ENCODE measurements at regions not wholly inside any gene's neighbourhood (a gene's known extent, or its start where the extent isn't known, plus 50 kb on each side); places are given as distances from the start of the nearest gene placed in this dataset.

DNA sequence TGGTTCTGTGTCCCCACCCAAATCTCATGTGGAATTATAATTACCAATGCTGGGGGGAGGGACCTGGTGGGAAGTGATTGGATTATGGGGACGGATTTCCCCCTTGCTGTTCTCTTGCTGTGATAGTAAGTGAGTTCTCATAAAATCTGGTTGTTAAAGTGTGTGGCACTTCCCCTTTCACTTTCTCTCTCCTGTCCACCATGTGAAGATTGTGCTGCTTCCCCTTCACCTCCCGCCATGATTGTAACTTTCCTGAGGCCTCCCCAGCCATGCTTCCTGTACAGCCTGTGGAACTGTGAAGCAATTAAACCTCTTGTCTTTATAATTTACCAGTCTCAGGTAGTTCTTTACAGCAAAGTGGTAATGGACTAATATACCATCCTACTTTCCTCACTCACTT is 289.6 kb downstream of the EFHB start:
- Mint-ChIP-seq H3K27me3 (ENCODE audit: low read depth) (no peaks in the 10 kb centered on the region; the same call in 1 of the 2 replicates), H3K36me3 (no peaks in the 10 kb centered on the region), H3K9me3 (0 out of 2 replicates have a peak, but pooled peaks cover 4% of the 10 kb centered on the region), H3K4me3 (no peak overlapping the region), H3K27ac (no peak overlapping the region), H3K4me1 (no peaks in the 10 kb centered on the region; the same call in 1 of the 2 replicates)
- no peak for DNase-seq (ENCODE audit: low spot score)
- ChIA-PET CTCF (no interaction called here), POLR2A (no interaction called here)
- TF ChIP-seq ZNF396 (CRISPR knock-in tag; IDR thresholded peaks at IDR 0.05; ENCODE audit: borderline replicate concordance) (no peak), ATF3 (CRISPR knock-in tag; conservative IDR thresholded peaks at IDR 0.05) (no peak), OVOL2 (CRISPR knock-in tag; IDR thresholded peaks at IDR 0.05; ENCODE audit: borderline replicate concordance) (no peak), EMX1 (CRISPR knock-in tag; IDR thresholded peaks at IDR 0.05) (no peak), FOXP1 (CRISPR knock-in tag; IDR thresholded peaks at IDR 0.05; ENCODE audit: borderline replicate concordance) (no peak), NR1H2 (CRISPR knock-in tag; IDR thresholded peaks at IDR 0.05) (no peak), ZNF423 (CRISPR knock-in tag; IDR thresholded peaks at IDR 0.05) (no peak), ZBTB21 (CRISPR knock-in tag; IDR thresholded peaks at IDR 0.05; ENCODE audit: borderline replicate concordance) (no peak), CREM (CRISPR knock-in tag; IDR thresholded peaks at IDR 0.05) (no peak), MXD4 (CRISPR knock-in tag; IDR thresholded peaks at IDR 0.05; ENCODE audit: borderline replicate concordance) (no peak), ATF6 (CRISPR knock-in tag; IDR thresholded peaks at IDR 0.05) (no peak), NR2C2 (CRISPR knock-in tag; IDR thresholded peaks at IDR 0.05) (no peak), ZNF671 (CRISPR knock-in tag; IDR thresholded peaks at IDR 0.05) (no peak), ZNF263 (CRISPR knock-in tag; IDR thresholded peaks at IDR 0.05; ENCODE audit: low read depth) (no peak), ZNF219 (CRISPR knock-in tag; IDR thresholded peaks at IDR 0.05; ENCODE audit: borderline replicate concordance) (no peak), FOXP4 (CRISPR knock-in tag; IDR thresholded peaks at IDR 0.05) (no peak), ETV6 (CRISPR knock-in tag; IDR thresholded peaks at IDR 0.05) (no peak)
- TF ChIP-seq, protein P1, sequence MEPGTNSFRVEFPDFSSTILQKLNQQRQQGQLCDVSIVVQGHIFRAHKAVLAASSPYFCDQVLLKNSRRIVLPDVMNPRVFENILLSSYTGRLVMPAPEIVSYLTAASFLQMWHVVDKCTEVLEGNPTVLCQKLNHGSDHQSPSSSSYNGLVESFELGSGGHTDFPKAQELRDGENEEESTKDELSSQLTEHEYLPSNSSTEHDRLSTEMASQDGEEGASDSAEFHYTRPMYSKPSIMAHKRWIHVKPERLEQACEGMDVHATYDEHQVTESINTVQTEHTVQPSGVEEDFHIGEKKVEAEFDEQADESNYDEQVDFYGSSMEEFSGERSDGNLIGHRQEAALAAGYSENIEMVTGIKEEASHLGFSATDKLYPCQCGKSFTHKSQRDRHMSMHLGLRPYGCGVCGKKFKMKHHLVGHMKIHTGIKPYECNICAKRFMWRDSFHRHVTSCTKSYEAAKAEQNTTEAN (CRISPR knock-in tag; IDR thresholded peaks at IDR 0.05) = no peak
- TF ChIP-seq, protein P2, sequence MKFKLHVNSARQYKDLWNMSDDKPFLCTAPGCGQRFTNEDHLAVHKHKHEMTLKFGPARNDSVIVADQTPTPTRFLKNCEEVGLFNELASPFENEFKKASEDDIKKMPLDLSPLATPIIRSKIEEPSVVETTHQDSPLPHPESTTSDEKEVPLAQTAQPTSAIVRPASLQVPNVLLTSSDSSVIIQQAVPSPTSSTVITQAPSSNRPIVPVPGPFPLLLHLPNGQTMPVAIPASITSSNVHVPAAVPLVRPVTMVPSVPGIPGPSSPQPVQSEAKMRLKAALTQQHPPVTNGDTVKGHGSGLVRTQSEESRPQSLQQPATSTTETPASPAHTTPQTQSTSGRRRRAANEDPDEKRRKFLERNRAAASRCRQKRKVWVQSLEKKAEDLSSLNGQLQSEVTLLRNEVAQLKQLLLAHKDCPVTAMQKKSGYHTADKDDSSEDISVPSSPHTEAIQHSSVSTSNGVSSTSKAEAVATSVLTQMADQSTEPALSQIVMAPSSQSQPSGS (CRISPR knock-in tag; IDR thresholded peaks at IDR 0.05; ENCODE audit: borderline replicate concordance, low read depth) = no peak
- no peak for ATAC-seq

- Mint-ChIP-seq H3K27ac (no peak overlapping the region), H3K36me3 (peaks cover 8% of the 10 kb centered on the region), H3K9me3 (peaks cover 22% of the 10 kb centered on the region), H3K4me1 (no peaks in the 10 kb centered on the region; the same call in 1 of the 2 replicates), H3K27me3 (ENCODE audit: low read depth) (no peaks in the 10 kb centered on the region; the same call in 1 of the 2 replicates), H3K4me3 (no peak overlapping the region)
- POLR2A ChIA-PET = no interaction called here
- CTCF ChIA-PET = no interaction called here
- no peak for DNase-seq (ENCODE audit: low spot score)
- no peak for ATAC-seq
- TF ChIP-seq NR1H2 (CRISPR knock-in tag; IDR thresholded peaks at IDR 0.05) = no peak
- no peak for TF ChIP-seq ESRRA (CRISPR knock-in tag; IDR thresholded peaks at IDR 0.05; ENCODE audit: borderline replicate concordance)
- TF ChIP-seq, protein P3, sequence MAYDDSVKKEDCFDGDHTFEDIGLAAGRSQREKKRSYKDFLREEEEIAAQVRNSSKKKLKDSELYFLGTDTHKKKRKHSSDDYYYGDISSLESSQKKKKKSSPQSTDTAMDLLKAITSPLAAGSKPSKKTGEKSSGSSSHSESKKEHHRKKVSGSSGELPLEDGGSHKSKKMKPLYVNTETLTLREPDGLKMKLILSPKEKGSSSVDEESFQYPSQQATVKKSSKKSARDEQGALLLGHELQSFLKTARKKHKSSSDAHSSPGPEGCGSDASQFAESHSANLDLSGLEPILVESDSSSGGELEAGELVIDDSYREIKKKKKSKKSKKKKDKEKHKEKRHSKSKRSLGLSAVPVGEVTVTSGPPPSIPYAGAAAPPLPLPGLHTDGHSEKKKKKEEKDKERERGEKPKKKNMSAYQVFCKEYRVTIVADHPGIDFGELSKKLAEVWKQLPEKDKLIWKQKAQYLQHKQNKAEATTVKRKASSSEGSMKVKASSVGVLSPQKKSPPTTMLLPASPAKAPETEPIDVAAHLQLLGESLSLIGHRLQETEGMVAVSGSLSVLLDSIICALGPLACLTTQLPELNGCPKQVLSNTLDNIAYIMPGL (CRISPR knock-in tag; IDR thresholded peaks at IDR 0.05) = no peak
- no peak for TF ChIP-seq NR2C2 (CRISPR knock-in tag; IDR thresholded peaks at IDR 0.05)
- TF ChIP-seq, protein P4, sequence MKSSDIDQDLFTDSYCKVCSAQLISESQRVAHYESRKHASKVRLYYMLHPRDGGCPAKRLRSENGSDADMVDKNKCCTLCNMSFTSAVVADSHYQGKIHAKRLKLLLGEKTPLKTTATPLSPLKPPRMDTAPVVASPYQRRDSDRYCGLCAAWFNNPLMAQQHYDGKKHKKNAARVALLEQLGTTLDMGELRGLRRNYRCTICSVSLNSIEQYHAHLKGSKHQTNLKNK (CRISPR knock-in tag; IDR thresholded peaks at IDR 0.05) = no peak
- no peak for TF ChIP-seq CREM (CRISPR knock-in tag; IDR thresholded peaks at IDR 0.05)
- TF ChIP-seq JAZF1 (CRISPR knock-in tag; IDR thresholded peaks at IDR 0.05) = no peak
- no peak for TF ChIP-seq USF1 (CRISPR knock-in tag; IDR thresholded peaks at IDR 0.05)
- no peak for TF ChIP-seq OVOL2 (CRISPR knock-in tag; IDR thresholded peaks at IDR 0.05; ENCODE audit: borderline replicate concordance)
Measured at GRCh38 chr3:19641408-19641807, 292.6 kb downstream of the EFHB start.

Data from WTC11 (cell line).